RPMI7951 (cell line): ENCODE measurements at regions not wholly inside any gene's neighbourhood (a gene's known extent, or its start where the extent isn't known, plus 50 kb on each side); places are given as distances from the start of the nearest gene placed in this dataset.

Experiments
- DNase-seq: peaks from one replicate; pipeline ENCODE4 v3.0.0-alpha.2; 2012; ENCODE audit warnings: low read depth

GRCh38 chr13:31962731-31963370, 68.7 kb upstream of the FRY start:
- DNase-seq = no peak

GRCh38 chr13:31963631-31964030, 67.9 kb upstream of the FRY start:
- DNase-seq = no peak

GRCh38 chr13:31964168-31964567, 67.4 kb upstream of the FRY start:
- no peak for DNase-seq

GRCh38 chr13:31965361-31966066, 66.1 kb upstream of the FRY start:
- peak; percentile 70 for DNase-seq

- DNase-seq = peak; percentile 13
Measured at GRCh38 chr13:31967155-31967554, 64.4 kb upstream of the FRY start.

- DNase-seq = no peak
Measured at GRCh38 chr13:31968473-31968872, 63.1 kb upstream of the FRY start.

- DNase-seq = no peak
Measured at GRCh38 chr13:31970231-31970930, 61.2 kb upstream of the FRY start.

GRCh38 chr13:31972453-31972852, 59.1 kb upstream of the FRY start:
- no peak for DNase-seq

GRCh38 chr13:31978021-31978420, 53.6 kb upstream of the FRY start:
- DNase-seq = no peak

- no peak for DNase-seq
Measured at GRCh38 chr13:31980830-31981229, 50.7 kb upstream of the FRY start.
